Liver (tissue), 8 donors: ENCODE measurements at regions not wholly inside any gene's neighbourhood (a gene's known extent, or its start where the extent isn't known, plus 50 kb on each side); places are given as distances from the start of the nearest gene placed in this dataset.

Experiments used
- DNase-seq: peaks from one replicate; pipeline ENCODE4 v3.0.0-alpha.2; 2017; ENCODE audit warnings: low spot score
- H3K27ac ChIP-seq, 2 donors: one replicate each; pipeline ENCODE4 v1.7.0; 2013; ENCODE audit warnings: inconsistent platforms in 2 of 2, low read length in 2 of 2, control low read depth in 1 of 2, low read depth in 1 of 2, mild to moderate bottlenecking in 1 of 2
- H3K27me3 ChIP-seq, 4 donors: one replicate each; pipeline versions ENCODE4 v1.6.1 to v1.7.0; 2013; ENCODE audit warnings: low read length in 3 of 4, inconsistent platforms in 1 of 4, mild to moderate bottlenecking in 1 of 4, moderate library complexity in 1 of 4; ENCODE audit not compliant: control insufficient read depth in 4 of 4, insufficient read depth in 4 of 4
- H3K36me3 ChIP-seq, 4 donors: one replicate each; pipeline versions ENCODE4 v1.6.1 to v1.7.0; 2013; ENCODE audit warnings: low read length in 3 of 4, mild to moderate bottlenecking in 3 of 4, low read depth in 1 of 4, moderate library complexity in 1 of 4; ENCODE audit not compliant: control insufficient read depth in 4 of 4, insufficient read depth in 3 of 4
- H3K4me1 ChIP-seq, 4 donors: one replicate each; pipeline versions ENCODE4 v1.6.1 to v1.7.0; 2013; ENCODE audit warnings: low read length in 3 of 4, mild to moderate bottlenecking in 3 of 4, moderate library complexity in 1 of 4; ENCODE audit not compliant: control insufficient read depth in 4 of 4, insufficient read depth in 4 of 4
- H3K4me3 ChIP-seq, 3 donors: one replicate each; pipeline versions ENCODE4 v1.6.1 to v1.7.0; 2013; ENCODE audit warnings: low read length in 3 of 3, control low read depth in 1 of 3, low read depth in 1 of 3, mild to moderate bottlenecking in 1 of 3
- H3K9ac ChIP-seq, 2 donors: one replicate each; pipeline ENCODE4 v1.7.0; 2013; ENCODE audit warnings: low read length in 2 of 2, mild to moderate bottlenecking in 2 of 2, moderate library complexity in 2 of 2, control low read depth in 1 of 2, low read depth in 1 of 2
- H3K9me3 ChIP-seq, 4 donors: one replicate each; pipeline versions ENCODE4 v1.6.1 to v1.7.0; 2013; ENCODE audit warnings: low read length in 3 of 4; ENCODE audit not compliant: control insufficient read depth in 4 of 4
- ATF3 ChIP-seq: IDR thresholded peaks from 2 replicates; pipeline ENCODE4 v1.6.1; 2016; ENCODE audit warnings: antibody characterized with exemption
- CTCF ChIP-seq: fragments of 150-350 bp; IDR thresholded peaks from 2 replicates; pipeline ENCODE4 v1.5.1; 2017; ENCODE audit warnings: improper control_type of control experiment, low read depth, low read length; ENCODE audit not compliant: missing input control
- EGR1 ChIP-seq, 2 donors: IDR thresholded peaks; 2 replicates each; pipeline ENCODE4 v1.6.1; 2016 to 2018; ENCODE audit warnings: antibody characterized with exemption in 2 of 2, low read depth in 2 of 2
- FOXA1 ChIP-seq: IDR thresholded peaks from 2 replicates; pipeline ENCODE4 v1.6.1; 2016; ENCODE audit warnings: antibody characterized with exemption
- FOXA2 ChIP-seq: IDR thresholded peaks from 2 replicates; pipeline ENCODE4 v1.6.1; 2016; ENCODE audit warnings: antibody characterized with exemption
- HNF4A ChIP-seq, 2 donors: conservative IDR thresholded peaks; 2 replicates each; pipeline ENCODE4 v1.6.1; 2016; ENCODE audit warnings: antibody characterized with exemption in 2 of 2, mild to moderate bottlenecking in 2 of 2
- HNF4G ChIP-seq: IDR thresholded peaks from 2 replicates; pipeline ENCODE4 v1.6.1; 2016; ENCODE audit warnings: antibody characterized with exemption
- JUND ChIP-seq, 2 donors: IDR thresholded peaks; 2 replicates each; pipeline ENCODE4 v1.6.1; 2016; ENCODE audit warnings: antibody characterized with exemption in 2 of 2
- MAX ChIP-seq: IDR thresholded peaks from 2 replicates; pipeline ENCODE4 v1.6.1; 2016; ENCODE audit warnings: antibody characterized with exemption
- NR2F2 ChIP-seq: IDR thresholded peaks from 2 replicates; pipeline ENCODE4 v1.6.1; 2016; ENCODE audit warnings: antibody characterized with exemption
- RAD21 ChIP-seq, 2 donors: IDR thresholded peaks; 2 replicates each; pipeline ENCODE4 v1.6.1; 2016; ENCODE audit warnings: antibody characterized with exemption in 2 of 2, mild to moderate bottlenecking in 2 of 2
- SP1 ChIP-seq: IDR thresholded peaks from 2 replicates; pipeline ENCODE4 v1.6.1; 2018; ENCODE audit warnings: antibody characterized with exemption, mild to moderate bottlenecking
- ZBTB33 ChIP-seq: IDR thresholded peaks from 2 replicates; pipeline ENCODE4 v1.6.1; 2016; ENCODE audit warnings: antibody characterized with exemption
- WGBS: extraction: QIAGEN DNeasy Blood & Tissue Kit; methylation state at CpG from one replicate; pipeline ENCODE4 v1.1.7; 2013; 5-methylcytosine and 5-hydroxymethylcytosine counted together
- donor health status: healthy.
- donor health status: healthy.
- donor health status: healthy.
- donor health status: healthy.
- donor health status: healthy.

- peak overlapping the region in 1 of 3 donors; percentile 7 for H3K4me3 ChIP-seq
- H3K4me1 ChIP-seq = peaks cover 0 to 6% (median 3%) of the 10 kb centered on the region in 4 donors
- no peaks in the 10 kb centered on the region for H3K9me3 ChIP-seq
- H3K9ac ChIP-seq = no peak overlapping the region
- peaks cover 0 to 12% (median 7%) of the 10 kb centered on the region in 4 donors for H3K27me3 ChIP-seq
- DNase-seq = peak; percentile 83
- H3K36me3 ChIP-seq = no peaks in the 10 kb centered on the region
- no peak overlapping the region for H3K27ac ChIP-seq
- no peak for TF ChIP-seq FOXA1
- peak; percentile 19 to 25 for TF ChIP-seq HNF4A (conservative IDR thresholded peaks at IDR 0.05)
- TF ChIP-seq RAD21 (IDR thresholded peaks at IDR 0.05) = peak; percentile 92 to 94
- TF ChIP-seq CTCF = peak; percentile 90
- 9% methylated on average over 29 of the region's 29 CpGs for WGBS
Observed at GRCh38 chr2:6773007-6773693, 92.6 kb downstream of the CMPK2 start.

GRCh38 chr2:6773694-6774044 is 92.0 kb downstream of the CMPK2 start:
- H3K4me1 ChIP-seq = peaks cover 0 to 6% (median 3%) of the 10 kb centered on the region in 4 donors
- H3K9me3 ChIP-seq = no peaks in the 10 kb centered on the region
- H3K4me3 ChIP-seq = no peak overlapping the region
- no peak overlapping the region for H3K27ac ChIP-seq
- no peak for DNase-seq
- H3K9ac ChIP-seq = no peak overlapping the region
- 57% methylated on average over 7 of the region's 7 CpGs for WGBS
- no peaks in the 10 kb centered on the region for H3K36me3 ChIP-seq
- TF ChIP-seq MAX (no peak), CTCF (no peak), ZBTB33 (no peak), FOXA2 (no peak), HNF4G (no peak), EGR1 (IDR thresholded peaks at IDR 0.05; ENCODE audit: low read depth in 2 of 2) (no peak), NR2F2 (no peak), SP1 (no peak), ATF3 (no peak), JUND (IDR thresholded peaks at IDR 0.05) (no peak)
- peaks cover 0 to 12% (median 7%) of the 10 kb centered on the region in 4 donors for H3K27me3 ChIP-seq
